H1 (cell line): ENCODE measurements at regions not wholly inside any gene's neighbourhood (a gene's known extent, or its start where the extent isn't known, plus 50 kb on each side); places are given as distances from the start of the nearest gene placed in this dataset.

Experiments used
- CEBPB ChIP-seq: IDR thresholded peaks from 2 replicates; pipeline ENCODE4 v1.6.1; 2012; ENCODE audit warnings: low read depth, low read length
- EP300 ChIP-seq, 2 experiments: IDR thresholded peaks; 1 replicate in 1 of 2; 2 replicates in 1 of 2; pipeline ENCODE4 v1.6.1; 2011 to 2012; ENCODE audit warnings: low read depth in 2 of 2, low read length in 2 of 2, mild to moderate bottlenecking in 2 of 2, borderline replicate concordance in 1 of 2, inconsistent platforms in 1 of 2, moderate library complexity in 1 of 2
- EZH2 ChIP-seq: fragments of 200-600 bp; sonication (generic); IDR thresholded peaks from 2 replicates; pipeline ENCODE4 v1.7.1; 2012; ENCODE audit warnings: low read depth, mild to moderate bottlenecking, moderate library complexity, low read length, inconsistent platforms; ENCODE audit not compliant: severe bottlenecking
- MAFK ChIP-seq: IDR thresholded peaks from 2 replicates; pipeline ENCODE4 v1.6.1; 2012; ENCODE audit warnings: low read depth, mild to moderate bottlenecking, improper control_type of control experiment, low read length
- POLR2A ChIP-seq, 2 experiments: IDR thresholded peaks; 1 replicate in 1 of 2; 2 replicates in 1 of 2; pipeline ENCODE4 v1.6.1; 2011; ENCODE audit warnings: low read depth in 2 of 2, low read length in 2 of 2, mild to moderate bottlenecking in 2 of 2; ENCODE audit errors: control extremely low read depth in 1 of 2
- RAD21 ChIP-seq, 2 experiments: IDR thresholded peaks in 1 of 2; conservative IDR thresholded peaks in 1 of 2; 2 replicates each; pipeline ENCODE4 v1.6.1; 2011; ENCODE audit warnings: low read depth in 2 of 2, low read length in 2 of 2, improper control_type of control experiment in 1 of 2, inconsistent platforms in 1 of 2, mild to moderate bottlenecking in 1 of 2, moderate library complexity in 1 of 2
- RFX5 ChIP-seq: IDR thresholded peaks from 2 replicates; pipeline ENCODE4 v1.6.1; 2011; ENCODE audit warnings: low read depth, low read length, improper control_type of control experiment, borderline replicate concordance
- SP2 ChIP-seq: IDR thresholded peaks from 2 replicates; pipeline ENCODE4 v1.6.1; 2012; ENCODE audit warnings: mild to moderate bottlenecking, low read length, inconsistent platforms
- SRF ChIP-seq: IDR thresholded peaks from 2 replicates; pipeline ENCODE4 v1.6.1; 2011; ENCODE audit warnings: mild to moderate bottlenecking, low read depth, low read length, moderate library complexity
- TAF1 ChIP-seq: IDR thresholded peaks from 2 replicates; pipeline ENCODE4 v1.6.1; 2011; ENCODE audit warnings: mild to moderate bottlenecking, low read depth, low read length
- TF ChIP-seq, protein P1 (sequence below), 3 experiments: IDR thresholded peaks; 1 replicate in 2 of 3; 2 replicates in 1 of 3; pipeline versions ENCODE4 v1.5.1 to v1.6.1; 2011; ENCODE audit warnings: low read length in 3 of 3, mild to moderate bottlenecking in 3 of 3, inconsistent platforms in 2 of 3, low read depth in 1 of 3, moderate library complexity in 1 of 3; ENCODE audit not compliant: insufficient read depth in 1 of 3; ENCODE audit errors: control extremely low read depth in 1 of 3

GRCh38 chr10:78115135-78115853 is 81.6 kb downstream of the RPS24 start:
- no peak for TF ChIP-seq EZH2
- TF ChIP-seq TAF1, result no peak
- TF ChIP-seq CEBPB, result no peak
- TF ChIP-seq EP300 (IDR thresholded peaks at IDR 0.05; ENCODE audit: borderline replicate concordance in 1 of 2, low read depth in 2 of 2, low read length in 2 of 2), result no peak
- no peak for TF ChIP-seq POLR2A (IDR thresholded peaks at IDR 0.05; ENCODE audit: control extremely low read depth in 1 of 2, low read depth in 2 of 2, low read length in 2 of 2)
- TF ChIP-seq, protein P1, sequence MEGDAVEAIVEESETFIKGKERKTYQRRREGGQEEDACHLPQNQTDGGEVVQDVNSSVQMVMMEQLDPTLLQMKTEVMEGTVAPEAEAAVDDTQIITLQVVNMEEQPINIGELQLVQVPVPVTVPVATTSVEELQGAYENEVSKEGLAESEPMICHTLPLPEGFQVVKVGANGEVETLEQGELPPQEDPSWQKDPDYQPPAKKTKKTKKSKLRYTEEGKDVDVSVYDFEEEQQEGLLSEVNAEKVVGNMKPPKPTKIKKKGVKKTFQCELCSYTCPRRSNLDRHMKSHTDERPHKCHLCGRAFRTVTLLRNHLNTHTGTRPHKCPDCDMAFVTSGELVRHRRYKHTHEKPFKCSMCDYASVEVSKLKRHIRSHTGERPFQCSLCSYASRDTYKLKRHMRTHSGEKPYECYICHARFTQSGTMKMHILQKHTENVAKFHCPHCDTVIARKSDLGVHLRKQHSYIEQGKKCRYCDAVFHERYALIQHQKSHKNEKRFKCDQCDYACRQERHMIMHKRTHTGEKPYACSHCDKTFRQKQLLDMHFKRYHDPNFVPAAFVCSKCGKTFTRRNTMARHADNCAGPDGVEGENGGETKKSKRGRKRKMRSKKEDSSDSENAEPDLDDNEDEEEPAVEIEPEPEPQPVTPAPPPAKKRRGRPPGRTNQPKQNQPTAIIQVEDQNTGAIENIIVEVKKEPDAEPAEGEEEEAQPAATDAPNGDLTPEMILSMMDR (IDR thresholded peaks at IDR 0.05; ENCODE audit: control extremely low read depth in 1 of 3, insufficient read depth in 1 of 3, low read depth in 1 of 3, low read length in 3 of 3), result no peak
- no peak for TF ChIP-seq MAFK
- TF ChIP-seq SP2, result no peak
- TF ChIP-seq RAD21 (IDR thresholded peaks at IDR 0.05 in 1 of 2, conservative IDR thresholded peaks at IDR 0.05 in 1 of 2; ENCODE audit: low read depth in 2 of 2, low read length in 2 of 2), result no peak
- no peak for TF ChIP-seq RFX5
- TF ChIP-seq SRF, result no peak
